GM23248 (cell line): ENCODE measurements at regions not wholly inside any gene's neighbourhood (a gene's known extent, or its start where the extent isn't known, plus 50 kb on each side); places are given as distances from the start of the nearest gene placed in this dataset.

ENCODE experiments used
- EZH2 ChIP-seq: fragments of 200-600 bp; sonication (generic); IDR thresholded peaks from 2 replicates; pipeline ENCODE4 v1.6.1; 2018; ENCODE audit warnings: antibody characterized with exemption, mild to moderate bottlenecking; ENCODE audit not compliant: insufficient read depth, poor library complexity, severe bottlenecking
- EZH2phosphoT487 ChIP-seq: fragments of 200-600 bp; sonication (generic); IDR thresholded peaks from 2 replicates; pipeline ENCODE4 v1.6.1; 2018; ENCODE audit warnings: antibody characterized with exemption, moderate library complexity, mild to moderate bottlenecking, low read depth; ENCODE audit not compliant: insufficient read depth

- TF ChIP-seq EZH2 = no peak
- TF ChIP-seq EZH2phosphoT487 = no peak
Observed at GRCh38 chr12:131432532-131433260, 278.2 kb upstream of the SFSWAP start.
